Panc1 (cell line): ENCODE measurements at regions not wholly inside any gene's neighbourhood (a gene's known extent, or its start where the extent isn't known, plus 50 kb on each side); places are given as distances from the start of the nearest gene placed in this dataset.

Source experiments
- POLR2AphosphoS5 ChIP-seq: IDR thresholded peaks from 2 replicates; pipeline ENCODE4 v1.6.1; 2012; ENCODE audit warnings: mild to moderate bottlenecking, low read depth, low read length, moderate library complexity
- REST ChIP-seq, 2 experiments: IDR thresholded peaks; 2 replicates each; pipeline ENCODE4 v1.6.1; 2011 to 2012; ENCODE audit warnings: low read depth in 2 of 2, control low read depth in 1 of 2, low read length in 1 of 2, mild to moderate bottlenecking in 1 of 2, moderate library complexity in 1 of 2; ENCODE audit not compliant: insufficient read depth in 1 of 2
- SIN3A ChIP-seq: IDR thresholded peaks from 2 replicates; pipeline ENCODE4 v1.6.1; 2012; ENCODE audit warnings: low read depth, mild to moderate bottlenecking, low read length, moderate library complexity, borderline replicate concordance; ENCODE audit not compliant: insufficient read depth
- TCF7L2 ChIP-seq: IDR thresholded peaks from 2 replicates; pipeline ENCODE4 v1.6.1; 2011; ENCODE audit warnings: mild to moderate bottlenecking, low read depth, low read length, inconsistent platforms
- TF ChIP-seq, protein P1 (sequence below): fragments of 450-650 bp; IDR thresholded peaks from 2 replicates; pipeline ENCODE4 v1.5.1; 2017; ENCODE audit warnings: mild to moderate bottlenecking

GRCh38 chrX:3779546-3779945 lies 66.1 kb upstream of the PRKX start:
- TF ChIP-seq, protein P1, sequence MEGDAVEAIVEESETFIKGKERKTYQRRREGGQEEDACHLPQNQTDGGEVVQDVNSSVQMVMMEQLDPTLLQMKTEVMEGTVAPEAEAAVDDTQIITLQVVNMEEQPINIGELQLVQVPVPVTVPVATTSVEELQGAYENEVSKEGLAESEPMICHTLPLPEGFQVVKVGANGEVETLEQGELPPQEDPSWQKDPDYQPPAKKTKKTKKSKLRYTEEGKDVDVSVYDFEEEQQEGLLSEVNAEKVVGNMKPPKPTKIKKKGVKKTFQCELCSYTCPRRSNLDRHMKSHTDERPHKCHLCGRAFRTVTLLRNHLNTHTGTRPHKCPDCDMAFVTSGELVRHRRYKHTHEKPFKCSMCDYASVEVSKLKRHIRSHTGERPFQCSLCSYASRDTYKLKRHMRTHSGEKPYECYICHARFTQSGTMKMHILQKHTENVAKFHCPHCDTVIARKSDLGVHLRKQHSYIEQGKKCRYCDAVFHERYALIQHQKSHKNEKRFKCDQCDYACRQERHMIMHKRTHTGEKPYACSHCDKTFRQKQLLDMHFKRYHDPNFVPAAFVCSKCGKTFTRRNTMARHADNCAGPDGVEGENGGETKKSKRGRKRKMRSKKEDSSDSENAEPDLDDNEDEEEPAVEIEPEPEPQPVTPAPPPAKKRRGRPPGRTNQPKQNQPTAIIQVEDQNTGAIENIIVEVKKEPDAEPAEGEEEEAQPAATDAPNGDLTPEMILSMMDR, result no peak
- TF ChIP-seq POLR2AphosphoS5, result no peak
- TF ChIP-seq TCF7L2, result no peak
- no peak for TF ChIP-seq REST (IDR thresholded peaks at IDR 0.05; ENCODE audit: insufficient read depth in 1 of 2, low read depth in 2 of 2, low read length in 1 of 2)
- TF ChIP-seq SIN3A, result no peak
